IMR-90 (cell line): ENCODE measurements at regions not wholly inside any gene's neighbourhood (a gene's known extent, or its start where the extent isn't known, plus 50 kb on each side); places are given as distances from the start of the nearest gene placed in this dataset.

ENCODE experiments used
- ATAC-seq: fragments of 200-7000 bp; cut with Tn5 transposase; 2 replicates; pipeline ENCODE4 v1.9.1; 2020; ENCODE audit warnings: low read depth, mild to moderate bottlenecking, moderate library complexity
- BruUV-seq: library from RNA; stranded (reverse); fragments of 400-500 nt; replicated peaks from 2 replicates; lab custom pipeline; 2021; lab: Mats Ljungman, UMichigan
- CTCF ChIA-PET: fragments of 300-600 bp; formaldehyde crosslinking; extraction: SDS; loops from one replicate; lab custom pipeline; 2021; ENCODE audit warnings: antibody characterized with exemption; lab: Yijun Ruan, JAX
- POLR2A ChIA-PET: fragments of 300-600 bp; sonication (Branson Sonifier 250); formaldehyde crosslinking; loops from one replicate; lab custom pipeline; 2022; ENCODE audit warnings: antibody characterized with exemption; ENCODE audit not compliant: unreplicated experiment; lab: Charles Lee
- DNase-seq: peaks from one replicate; pipeline ENCODE4 v3.0.0; 2013
- H2AFZ ChIP-seq: replicated peaks from 2 replicates; pipeline ENCODE3; 2013; ENCODE audit warnings: low read length, mild to moderate bottlenecking; ENCODE audit not compliant: poor library complexity
- H2AK5ac ChIP-seq: 2 replicates; pipeline ENCODE4 v1.6.1; 2013; ENCODE audit warnings: low read depth, low read length, inconsistent platforms
- H2AK9ac ChIP-seq: replicated peaks from 2 replicates; pipeline ENCODE3; 2013; ENCODE audit warnings: mild to moderate bottlenecking, low read depth, low read length, moderate library complexity; ENCODE audit not compliant: poor library complexity
- H2BK120ac ChIP-seq: 2 replicates; pipeline ENCODE4 v1.6.1; 2013; ENCODE audit warnings: low read depth, low read length, inconsistent platforms
- H2BK15ac ChIP-seq: 3 replicates; pipeline ENCODE4 v1.6.1; 2013; ENCODE audit warnings: low read depth, low read length, inconsistent platforms
- H2BK20ac ChIP-seq: 2 replicates; pipeline ENCODE4 v1.6.1; 2013; ENCODE audit warnings: low read depth, mild to moderate bottlenecking, inconsistent platforms, low read length, moderate library complexity
- H2BK5ac ChIP-seq: 2 replicates; pipeline ENCODE4 v1.6.1; 2013; ENCODE audit warnings: mild to moderate bottlenecking, low read depth, low read length, inconsistent platforms; ENCODE audit not compliant: poor library complexity, severe bottlenecking
- H3K14ac ChIP-seq: replicated peaks from 2 replicates; pipeline ENCODE4 v1.6.1; 2013; ENCODE audit warnings: low read depth, low read length, inconsistent platforms
- H3K18ac ChIP-seq: 2 replicates; pipeline ENCODE4 v1.6.1; 2013; ENCODE audit warnings: low read depth, low read length, control low read depth
- H3K23ac ChIP-seq: 2 replicates; pipeline ENCODE4 v1.6.1; 2013; ENCODE audit warnings: low read depth, low read length, inconsistent platforms
- H3K27ac ChIP-seq: 2 replicates; pipeline ENCODE4 v1.5.1; 2013; ENCODE audit warnings: mild to moderate bottlenecking, control low read depth, low read length; ENCODE audit not compliant: insufficient read depth
- H3K27me3 ChIP-seq: 2 replicates; pipeline ENCODE4 v1.6.1; 2013; ENCODE audit warnings: low read length; ENCODE audit not compliant: control insufficient read depth, insufficient read depth
- H3K36me3 ChIP-seq: 2 replicates; pipeline ENCODE4 v1.6.1; 2013; ENCODE audit warnings: low read length, mixed read lengths; ENCODE audit not compliant: control insufficient read depth, insufficient read depth
- H3K4ac ChIP-seq: 2 replicates; pipeline ENCODE4 v1.6.1; 2013; ENCODE audit warnings: low read depth, low read length, inconsistent platforms
- H3K4me1 ChIP-seq: 2 replicates; pipeline ENCODE4 v1.6.1; 2013; ENCODE audit warnings: low read length, mixed read lengths; ENCODE audit not compliant: control insufficient read depth, insufficient read depth
- H3K4me2 ChIP-seq: 2 replicates; pipeline ENCODE4 v1.6.1; 2013; ENCODE audit warnings: low read depth, mild to moderate bottlenecking, control low read depth, low read length, moderate library complexity
- H3K4me3 ChIP-seq: 2 replicates; pipeline ENCODE4 v1.5.1; 2013; ENCODE audit warnings: low read depth, mild to moderate bottlenecking, control low read depth, low read length, moderate library complexity; ENCODE audit not compliant: insufficient read depth
- H3K56ac ChIP-seq: 2 replicates; pipeline ENCODE4 v1.6.1; 2013; ENCODE audit warnings: low read length, inconsistent platforms; ENCODE audit not compliant: insufficient read depth; ENCODE audit errors: extremely low read depth
- H3K79me1 ChIP-seq, 2 experiments: 2 replicates each; pipeline ENCODE4 v1.6.1; 2013; ENCODE audit warnings: low read length in 2 of 2, inconsistent platforms in 1 of 2, low read depth in 1 of 2
- H3K9ac ChIP-seq: 2 replicates; pipeline ENCODE4 v1.6.1; 2013; ENCODE audit warnings: low read depth, low read length, control low read depth
- H3K9me1 ChIP-seq: 2 replicates; pipeline ENCODE4 v1.6.1; 2013; ENCODE audit warnings: low read length, inconsistent platforms; ENCODE audit not compliant: insufficient read depth
- H3K9me3 ChIP-seq: 2 replicates; pipeline ENCODE4 v1.6.1; 2013; ENCODE audit warnings: low read length; ENCODE audit not compliant: control insufficient read depth, insufficient read depth
- H4K20me1 ChIP-seq: 2 replicates; pipeline ENCODE4 v1.6.1; 2013; ENCODE audit warnings: low read length, inconsistent platforms; ENCODE audit not compliant: insufficient read depth
- H4K5ac ChIP-seq: 2 replicates; pipeline ENCODE4 v1.6.1; 2013; ENCODE audit warnings: mild to moderate bottlenecking, low read depth, low read length, control low read depth
- H4K8ac ChIP-seq, 2 experiments: 2 replicates each; pipeline ENCODE4 v1.6.1; 2013; ENCODE audit warnings: low read depth in 2 of 2, low read length in 2 of 2, control low read depth in 1 of 2, inconsistent platforms in 1 of 2
- H4K91ac ChIP-seq: 2 replicates; pipeline ENCODE4 v1.6.1; 2013; ENCODE audit warnings: low read depth, low read length, inconsistent platforms; ENCODE audit not compliant: insufficient read depth
- MAFK ChIP-seq: IDR thresholded peaks from 2 replicates; pipeline ENCODE4 v1.6.1; 2012; ENCODE audit warnings: low read depth, low read length, improper control_type of control experiment
- RAD21 ChIP-seq: IDR thresholded peaks from 2 replicates; pipeline ENCODE4 v1.6.1; 2012; ENCODE audit warnings: low read length, improper control_type of control experiment
- dilution Hi-C: fragments of 300-500 bp; cut with HindIII; formaldehyde crosslinking; loops from one replicate; pipeline ENCODE4 v1.14.3; 2018; ENCODE audit warnings: low sequenced_read_pairs; ENCODE audit not compliant: unreplicated experiment
- in situ Hi-C: fragments of 300-500 bp; cut with MboI; formaldehyde crosslinking; loops from 3 replicates; pipeline ENCODE4 v1.14.3; 2019; ENCODE audit warnings: low sequenced_read_pairs, inconsistent platforms, mixed read lengths
- intact Hi-C: fragments of 100-400 bp; cut with micrococcal nuclease; formaldehyde crosslinking; loops from 2 replicates; pipeline ENCODE4 v1.10.0; 2022

- no peaks in the 10 kb centered on the region for H3K79me1 ChIP-seq
- ChIA-PET CTCF (no interaction called here), POLR2A (no interaction called here)
- DNase-seq (no peak), ATAC-seq (no peak)
- no peak overlapping the region for H4K8ac ChIP-seq
- no peak overlapping the region for H3K4ac ChIP-seq
- H2BK5ac ChIP-seq, result no peak overlapping the region
- no peak overlapping the region for H3K56ac ChIP-seq
- no peak overlapping the region for H2BK15ac ChIP-seq
- no peaks in the 10 kb centered on the region for H3K4me1 ChIP-seq
- H3K23ac ChIP-seq, result no peak overlapping the region
- H2AFZ ChIP-seq, result no peak overlapping the region
- dilution Hi-C loops, result no loop called here
- no peak overlapping the region for H3K27ac ChIP-seq
- H3K27me3 ChIP-seq, result no peaks in the 10 kb centered on the region
- H3K9ac ChIP-seq, result no peak overlapping the region
- H3K9me3 ChIP-seq, result no peaks in the 10 kb centered on the region
- no peak overlapping the region for H3K4me2 ChIP-seq
- H2AK5ac ChIP-seq, result no peak overlapping the region
- TF ChIP-seq MAFK, result peak; percentile 68
- TF ChIP-seq RAD21, result no peak
- intact Hi-C loops, result no loop called here
- no peak overlapping the region for H4K5ac ChIP-seq
- H3K4me3 ChIP-seq, result no peak overlapping the region
- H2BK20ac ChIP-seq, result no peak overlapping the region
- no peak overlapping the region for H2AK9ac ChIP-seq
- no peak overlapping the region for H2BK120ac ChIP-seq
- H3K14ac ChIP-seq, result no peak overlapping the region
- no peaks in the 10 kb centered on the region for H3K36me3 ChIP-seq
- no peak overlapping the region for H3K18ac ChIP-seq
- no peak overlapping the region for H4K91ac ChIP-seq
- H4K20me1 ChIP-seq, result no peaks in the 10 kb centered on the region
- in situ Hi-C loops, result no loop called here
- no peaks in the 10 kb centered on the region for H3K9me1 ChIP-seq
- no TSS peak for BruUV-seq
Observed at GRCh38 chr2:35731674-35732073, 623.9 kb upstream of the CRIM1 start.
